ENCODE measurements at regions not wholly inside any gene's neighbourhood (a gene's known extent, or its start where the extent isn't known, plus 50 kb on each side); places are given as distances from the start of the nearest gene placed in this dataset.

- no peak for FAIRE-seq
- DNase-seq (ENCODE audit: insufficient read length, low spot score): no peak
Measured at GRCh38 chr15:60057554-60057953, 53.4 kb downstream of the FOXB1 start.

DNA sequence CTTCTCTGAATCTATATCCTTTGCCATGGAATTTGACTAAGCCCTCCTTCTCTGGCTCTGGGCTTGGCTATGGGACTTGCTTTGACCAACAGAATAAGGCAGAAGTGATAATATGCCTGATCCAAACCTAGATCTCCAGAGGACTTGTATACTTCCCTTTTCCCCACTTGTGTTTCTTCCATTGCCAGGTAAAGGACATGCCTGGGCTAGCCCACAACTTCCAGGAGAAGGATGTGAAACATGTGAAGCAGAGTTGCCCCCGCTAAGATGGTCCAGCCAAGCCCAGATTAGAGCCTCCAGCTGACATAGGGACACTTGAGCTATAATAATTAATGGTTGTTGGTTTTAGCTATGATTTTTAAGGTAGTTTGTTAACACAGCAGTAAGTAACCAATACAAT, 55.1 kb downstream of the FOXB1 start:
- FAIRE-seq: no peak
- no peak for DNase-seq (ENCODE audit: insufficient read length, low spot score)

DNA sequence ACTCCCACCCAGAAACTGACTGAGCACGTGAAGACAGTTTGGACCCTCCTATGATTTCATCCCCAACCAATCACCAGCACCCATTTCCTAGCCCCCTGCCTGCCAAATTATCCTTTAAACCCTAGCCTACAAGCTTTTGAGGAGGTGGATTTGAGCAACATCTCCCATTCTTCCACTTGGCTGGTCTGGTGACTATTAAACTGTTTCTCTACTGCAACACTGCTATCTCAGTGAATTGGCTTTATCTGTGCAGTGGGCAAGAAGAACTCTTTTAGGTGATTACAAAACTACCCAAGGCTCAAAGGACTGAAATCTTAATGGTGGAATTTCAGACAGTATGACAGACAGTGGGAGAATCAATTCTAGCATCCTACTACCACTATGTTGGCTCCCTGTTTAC, 57.6 kb downstream of the FOXB1 start:
- no peak for FAIRE-seq

DNA sequence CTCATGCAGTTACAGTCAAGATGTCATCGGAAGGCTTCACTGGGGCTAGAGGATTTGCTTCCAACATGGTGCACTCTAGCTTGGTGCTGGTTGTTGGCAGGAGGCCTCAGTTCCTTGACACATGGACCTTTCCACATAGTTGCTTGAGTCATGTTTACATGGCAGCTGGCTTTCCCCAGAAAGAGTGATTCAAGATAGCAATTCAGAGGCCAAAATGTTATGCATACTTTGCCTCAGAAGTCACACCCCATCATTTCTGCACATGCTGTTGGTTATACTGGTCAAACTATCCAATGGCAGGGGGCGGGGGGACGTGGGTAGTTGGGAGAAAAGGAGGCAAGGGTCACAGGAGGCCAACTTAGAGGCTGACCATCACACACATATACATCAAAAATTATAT, 58.7 kb downstream of the FOXB1 start:
- DNase-seq (ENCODE audit: insufficient read length, low spot score) (no peak), FAIRE-seq (no peak)

More for the DNA sequence above, 57.6 kb downstream of the FOXB1 start:
- DNase-seq (ENCODE audit: insufficient read length, low spot score): no peak

DNA sequence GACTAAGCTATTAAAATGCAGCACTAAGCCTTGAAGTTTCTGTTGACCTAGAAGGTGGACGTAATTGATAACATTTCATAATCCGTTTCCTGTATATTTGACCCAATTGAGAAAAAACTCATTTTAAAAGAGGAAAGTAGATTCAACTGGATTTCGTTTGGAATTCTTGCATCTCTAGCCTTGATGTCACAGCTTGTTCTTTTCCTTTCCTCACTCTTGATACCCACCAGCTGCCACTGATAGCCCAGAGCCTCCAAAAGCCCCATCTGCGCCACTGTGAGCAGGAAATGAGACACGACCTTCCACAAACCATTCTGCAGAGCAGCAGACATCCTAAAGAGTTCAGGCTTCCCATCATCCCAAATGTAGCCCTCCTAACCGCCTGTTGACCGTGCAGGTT, 61.8 kb downstream of the FOXB1 start:
- no peak for FAIRE-seq
- no peak for DNase-seq (ENCODE audit: insufficient read length, low spot score)

- peak; percentile 46 for DNase-seq (ENCODE audit: insufficient read length, low spot score)
Measured at GRCh38 chr15:60070838-60071493, 66.9 kb downstream of the FOXB1 start.

DNA sequence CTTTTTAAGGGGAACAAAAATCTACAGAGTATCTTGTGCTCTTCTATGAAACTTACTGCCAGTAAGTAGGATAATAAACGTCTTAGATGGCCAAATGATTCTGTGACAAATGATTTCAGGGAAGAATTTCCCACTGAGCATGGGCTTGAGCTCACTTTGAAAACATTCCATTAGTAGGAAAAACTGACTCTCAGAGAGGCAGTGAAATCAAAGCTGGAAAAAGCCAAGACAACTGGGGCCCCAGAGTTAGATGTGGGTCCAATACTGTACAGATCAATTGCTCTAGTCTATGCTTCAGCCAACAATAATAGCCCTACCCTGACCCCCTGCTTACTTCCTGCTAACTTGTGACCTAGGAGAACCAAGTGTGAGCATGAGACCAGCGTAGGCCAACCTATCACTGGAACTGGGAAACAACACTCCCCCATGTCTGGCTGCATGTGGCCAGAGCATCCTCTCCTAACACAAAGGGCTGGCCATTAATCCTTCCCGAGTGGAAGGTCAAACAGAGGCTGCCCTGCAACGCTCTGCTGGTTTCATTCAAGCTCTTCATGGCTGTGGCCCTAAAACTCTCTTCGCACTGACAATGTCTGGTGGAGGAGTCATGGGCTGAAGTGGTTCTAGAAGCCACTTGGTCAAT, 68.8 kb downstream of the FOXB1 start:
- FAIRE-seq (no peak), DNase-seq (ENCODE audit: insufficient read length, low spot score) (no peak)

More at GRCh38 chr15:60070838-60071493, 66.9 kb downstream of the FOXB1 start:
- FAIRE-seq: no peak

DNA sequence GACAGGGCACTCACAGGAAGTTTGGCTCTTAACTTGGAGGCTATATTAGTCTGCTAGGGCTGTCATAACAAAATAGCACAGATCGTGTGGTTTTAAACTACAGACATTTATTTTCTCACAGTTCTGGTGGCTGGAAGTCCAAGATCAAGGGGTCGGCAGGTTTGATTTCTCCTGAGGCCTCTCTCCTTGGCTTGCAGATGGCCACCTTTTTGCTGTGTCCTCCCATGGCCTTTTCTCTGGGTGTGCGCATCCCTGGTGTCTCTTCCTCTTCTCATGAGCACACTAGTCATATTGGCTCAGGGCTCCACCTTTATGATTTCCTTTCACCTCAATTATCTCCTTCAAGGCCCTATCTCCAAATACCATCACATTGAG, 69.3 kb downstream of the FOXB1 start:
- FAIRE-seq: no peak
- no peak for DNase-seq (ENCODE audit: insufficient read length, low spot score)

DNA sequence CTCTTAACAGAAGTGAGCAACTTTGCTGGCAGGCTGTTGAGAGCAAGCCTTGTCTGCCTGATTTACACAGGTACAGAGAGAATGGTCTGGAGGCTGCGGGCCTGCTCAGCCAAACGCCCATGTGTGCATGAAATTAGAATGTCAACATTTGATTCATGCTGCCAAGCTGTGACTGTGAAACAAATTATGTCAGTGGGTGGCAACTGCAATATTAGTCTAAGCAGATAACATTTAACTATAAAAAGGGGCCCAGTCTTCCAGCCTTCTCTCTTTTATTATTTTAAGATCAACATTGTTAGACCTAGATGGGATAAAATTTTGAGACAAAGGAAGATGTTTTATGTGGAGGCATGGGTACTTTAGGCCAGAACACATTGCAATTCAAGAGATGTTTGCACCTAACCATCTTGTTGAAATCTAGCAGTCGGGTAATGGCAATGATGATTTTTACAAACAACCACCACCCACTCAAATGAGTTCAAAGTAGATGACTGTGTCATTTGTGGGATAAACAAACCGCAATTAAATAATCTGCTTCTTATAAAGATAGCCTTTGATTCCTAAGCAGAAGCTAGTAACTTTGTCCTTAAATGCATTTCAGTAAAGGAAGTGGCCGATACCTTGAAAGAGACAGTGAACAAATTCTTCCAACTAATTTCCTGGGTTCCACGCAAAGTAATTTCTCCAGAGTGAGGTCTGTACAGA, 70.2 kb downstream of the FOXB1 start:
- DNase-seq (ENCODE audit: insufficient read length, low spot score) (no peak), FAIRE-seq (no peak)

DNA sequence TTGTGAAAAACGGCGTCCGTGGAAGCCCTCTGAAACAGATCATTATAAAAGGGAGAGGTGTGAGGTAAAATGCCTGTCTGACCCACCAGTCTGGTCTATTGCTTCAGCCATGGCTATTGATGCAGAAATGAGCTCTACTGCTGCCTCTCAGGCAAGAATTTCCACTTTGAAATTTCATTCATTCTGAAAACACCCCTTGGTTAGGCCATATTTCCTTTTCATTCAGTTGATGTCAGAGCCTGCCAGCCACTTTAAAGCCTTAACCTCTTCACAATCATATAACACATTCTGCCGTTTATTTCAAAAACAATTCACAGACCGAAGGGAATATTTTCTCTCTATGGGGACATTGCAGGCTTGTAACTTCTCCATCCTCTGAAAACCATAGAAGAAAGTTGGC, 71.9 kb downstream of the FOXB1 start:
- DNase-seq (ENCODE audit: insufficient read length, low spot score): no peak
- no peak for FAIRE-seq

DNA sequence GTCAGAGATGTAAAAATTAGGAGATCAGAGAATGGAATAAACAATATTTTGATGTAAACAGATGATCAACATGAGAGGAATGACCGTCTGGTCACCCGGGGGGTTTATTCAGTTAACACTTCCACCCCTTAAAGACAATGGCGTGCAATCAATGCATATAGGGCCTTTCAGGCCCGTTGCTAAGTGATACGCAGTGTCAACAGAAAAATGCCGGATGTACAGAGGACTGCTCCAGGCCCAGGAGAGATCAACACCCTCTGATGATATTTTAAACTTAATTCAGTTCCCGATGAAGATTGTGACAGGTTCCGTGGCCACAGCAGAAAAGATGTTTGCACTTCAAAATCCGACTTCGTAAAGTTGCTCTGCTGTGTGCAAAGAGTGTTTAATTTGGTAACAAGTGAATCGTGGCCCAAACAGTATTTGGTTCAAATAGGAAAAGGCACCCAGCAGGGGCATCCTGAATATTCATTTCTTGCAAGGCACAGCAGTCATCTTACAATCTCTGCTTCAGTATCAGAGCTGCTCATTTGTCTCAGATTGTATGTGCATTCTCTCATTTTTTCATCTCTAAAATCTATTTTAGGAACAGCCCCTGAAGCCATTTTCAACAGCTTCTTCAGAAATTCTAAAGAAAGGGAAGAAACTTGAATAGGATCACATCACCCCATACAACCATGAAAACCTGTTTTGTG, 72.6 kb downstream of the FOXB1 start:
- DNase-seq (ENCODE audit: insufficient read length, low spot score): no peak
- FAIRE-seq: no peak

- DNase-seq (ENCODE audit: insufficient read length, low spot score): no peak
Measured at GRCh38 chr15:60077581-60078359, 73.7 kb downstream of the FOXB1 start.

DNA sequence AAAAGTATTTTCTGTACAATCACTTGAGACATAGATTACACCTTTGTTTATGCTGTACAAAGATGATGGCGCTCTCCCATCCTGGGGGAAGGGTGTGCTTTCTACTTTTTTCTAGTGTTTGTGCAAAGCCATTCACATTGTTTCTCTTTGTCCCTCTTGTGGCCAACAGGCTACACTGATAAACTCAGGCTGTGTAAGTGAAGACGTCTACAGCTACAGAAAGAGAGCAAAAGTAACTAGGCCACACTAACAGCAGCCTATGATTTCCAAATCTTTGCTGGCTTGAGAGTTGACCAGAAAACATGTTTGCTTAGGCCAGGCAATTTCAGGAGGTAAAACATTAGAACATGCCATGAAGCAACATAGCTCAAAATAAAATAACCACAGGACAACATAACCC, 75.1 kb downstream of the FOXB1 start:
- FAIRE-seq: no peak
- no peak for DNase-seq (ENCODE audit: insufficient read length, low spot score)

More at GRCh38 chr15:60077581-60078359, 73.7 kb downstream of the FOXB1 start:
- FAIRE-seq: no peak

DNA sequence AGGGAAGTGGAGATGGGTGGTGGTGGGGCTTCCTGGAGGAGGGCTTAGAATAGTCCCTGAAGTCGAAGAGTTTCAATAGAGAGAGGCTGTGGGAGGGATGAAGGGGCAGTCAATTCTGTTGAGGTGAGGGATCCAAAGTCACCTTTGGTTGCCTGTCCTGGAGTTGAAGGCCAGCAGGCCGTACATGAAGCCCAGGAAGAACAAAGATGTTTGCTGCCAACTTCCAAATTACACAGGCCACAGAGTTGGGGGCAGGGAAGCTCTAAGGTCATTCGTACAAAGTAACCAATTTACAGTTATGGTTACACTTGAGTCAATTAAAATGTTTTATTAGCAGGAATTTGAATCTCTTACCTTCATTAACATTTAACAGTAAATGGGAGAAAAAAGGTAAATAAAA, 77.9 kb downstream of the FOXB1 start:
- FAIRE-seq (no peak), DNase-seq (ENCODE audit: insufficient read length, low spot score) (no peak)

- DNase-seq (ENCODE audit: insufficient read length, low spot score) (no peak), FAIRE-seq (no peak)
Measured at GRCh38 chr15:60083318-60083717, 79.2 kb downstream of the FOXB1 start.

DNA sequence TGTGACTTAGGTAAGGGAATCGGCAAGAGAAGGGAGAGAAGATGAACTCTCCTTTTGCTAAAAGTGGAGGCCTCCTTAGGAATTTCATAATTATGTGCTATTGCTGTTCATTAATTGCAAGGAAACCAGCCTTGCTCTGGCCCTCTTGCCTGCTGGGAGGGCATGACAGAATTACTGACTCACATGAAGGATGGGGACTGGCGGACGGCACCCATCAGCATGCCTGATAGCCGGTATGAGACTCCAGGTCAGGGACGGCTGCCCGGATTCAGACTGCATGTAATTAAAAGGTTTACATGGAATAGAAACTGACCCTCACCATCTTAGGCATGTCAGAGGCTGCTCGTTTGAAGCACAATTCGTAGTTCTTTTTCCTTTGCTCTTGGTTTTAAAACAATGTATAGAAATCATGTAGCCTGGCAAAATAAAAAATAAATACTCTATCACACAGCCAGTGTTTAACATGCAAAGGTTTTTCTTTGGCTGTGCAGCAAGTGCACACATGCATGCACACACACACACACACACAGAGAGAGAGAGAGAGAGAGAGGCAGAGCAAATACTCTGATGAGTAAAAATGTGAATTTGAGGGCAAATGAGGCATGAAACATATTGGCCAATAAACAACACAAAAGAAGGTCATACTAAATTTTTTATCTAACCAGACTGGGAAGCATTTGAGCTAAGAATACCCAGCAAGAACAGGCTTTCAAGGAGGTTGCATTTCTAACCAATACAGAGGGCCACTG, 82.7 kb downstream of the FOXB1 start:
- FAIRE-seq: no peak
- no peak for DNase-seq (ENCODE audit: insufficient read length, low spot score)

DNA sequence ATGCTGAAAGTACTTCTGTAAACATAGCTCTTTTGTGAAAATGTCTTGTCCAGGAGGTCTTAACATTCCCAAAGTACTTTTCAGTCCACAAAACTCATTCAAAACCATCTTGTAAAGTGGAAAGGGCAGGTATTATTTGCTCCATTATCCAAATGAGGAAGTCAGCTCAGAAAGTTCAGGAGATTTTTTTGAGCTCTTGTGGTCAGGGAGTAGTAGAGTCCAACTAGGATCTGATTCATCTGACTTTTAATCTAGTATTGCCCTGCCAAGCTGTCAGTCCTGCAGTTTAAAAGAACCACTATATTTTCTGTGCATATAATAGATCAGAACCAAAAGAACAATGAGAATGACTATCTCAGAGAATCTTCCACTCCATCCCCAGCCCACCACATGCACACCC, 83.5 kb downstream of the FOXB1 start:
- FAIRE-seq (no peak), DNase-seq (ENCODE audit: insufficient read length, low spot score) (no peak)

GRCh38 chr15:60090747-60091146, 86.6 kb downstream of the FOXB1 start:
- DNase-seq (ENCODE audit: insufficient read length, low spot score): no peak
- FAIRE-seq: no peak

GRCh38 chr15:60091157-60091556, 87.0 kb downstream of the FOXB1 start:
- FAIRE-seq: peak; percentile 65
- peak; percentile 69 for DNase-seq (ENCODE audit: insufficient read length, low spot score)

DNA sequence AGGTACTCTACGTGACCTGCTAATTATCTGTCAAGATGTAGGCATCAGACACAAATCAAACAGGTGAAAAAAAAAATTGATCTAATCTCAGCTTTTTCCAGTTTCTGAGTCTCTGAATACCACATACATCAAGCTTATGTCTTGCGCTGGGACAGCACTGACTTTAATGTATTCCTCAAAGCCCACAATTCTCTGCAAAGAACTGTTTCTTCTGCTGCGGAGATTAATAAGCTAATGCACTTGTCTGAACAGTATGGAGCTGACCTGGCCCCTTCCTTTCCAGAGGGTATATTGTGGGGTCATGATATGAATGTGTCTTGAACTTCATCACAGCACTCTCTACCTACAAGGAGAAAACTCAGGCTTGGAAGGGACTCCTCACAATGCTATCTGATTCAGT, 87.8 kb downstream of the FOXB1 start:
- no peak for DNase-seq (ENCODE audit: insufficient read length, low spot score)
- FAIRE-seq: no peak

All from HTR-8/SVneo (cell line).